Neural cell (in vitro differentiated cells): ENCODE measurements at regions not wholly inside any gene's neighbourhood (a gene's known extent, or its start where the extent isn't known, plus 50 kb on each side); places are given as distances from the start of the nearest gene placed in this dataset.

Source experiments
- EP300 ChIP-seq: fragments of 450-650 bp; conservative IDR thresholded peaks from 2 replicates; pipeline ENCODE4 v1.6.1; 2014; ENCODE audit warnings: antibody characterized with exemption, mild to moderate bottlenecking, moderate library complexity; ENCODE audit not compliant: poor library complexity, severe bottlenecking
- EZH2 ChIP-seq: fragments of 200-600, 300-800 bp; shearing (Covaris generic), sonication (generic); IDR thresholded peaks from 2 replicates; pipeline ENCODE4 v1.6.1; 2014; ENCODE audit warnings: antibody characterized with exemption, low read length, borderline replicate concordance, mild to moderate bottlenecking; ENCODE audit not compliant: insufficient read depth, poor library complexity, severe bottlenecking
- MXI1 ChIP-seq: fragments of 450-650 bp; conservative IDR thresholded peaks from 2 replicates; pipeline ENCODE4 v1.6.1; 2014; ENCODE audit warnings: antibody characterized with exemption, mild to moderate bottlenecking; ENCODE audit not compliant: poor library complexity, severe bottlenecking
- POLR2AphosphoS5 ChIP-seq: IDR thresholded peaks from 2 replicates; pipeline ENCODE4 v1.6.1; 2012
- TF ChIP-seq, protein P1 (sequence below): fragments of 450-650 bp; IDR thresholded peaks from 2 replicates; pipeline ENCODE4 v1.5.1; 2014; ENCODE audit warnings: antibody characterized with exemption, mild to moderate bottlenecking, moderate library complexity; ENCODE audit not compliant: poor library complexity, severe bottlenecking
- TF ChIP-seq, protein P2 (sequence below): IDR thresholded peaks from 2 replicates; pipeline ENCODE4 v1.6.1; 2012; ENCODE audit warnings: borderline replicate concordance

DNA sequence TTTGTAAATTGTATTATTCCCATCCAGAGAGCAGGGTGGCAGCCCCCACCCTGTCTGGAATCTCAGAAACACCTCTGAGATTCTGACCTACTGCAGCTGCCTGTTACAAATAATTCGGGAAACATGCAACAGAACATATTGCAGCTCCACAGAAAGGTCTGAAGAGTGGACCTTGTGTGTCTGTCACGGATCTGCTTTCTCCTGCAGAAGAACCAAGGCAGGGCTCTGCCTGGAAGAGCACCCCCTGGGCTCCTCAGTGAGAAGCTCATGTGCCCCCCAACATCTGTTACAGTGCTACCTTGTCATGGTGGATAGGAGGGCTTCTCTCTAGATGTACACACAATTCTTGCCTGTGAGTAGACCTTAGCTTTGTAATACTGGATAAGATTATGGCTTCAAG, 286.6 kb upstream of the GATB start:
- TF ChIP-seq, protein P1, sequence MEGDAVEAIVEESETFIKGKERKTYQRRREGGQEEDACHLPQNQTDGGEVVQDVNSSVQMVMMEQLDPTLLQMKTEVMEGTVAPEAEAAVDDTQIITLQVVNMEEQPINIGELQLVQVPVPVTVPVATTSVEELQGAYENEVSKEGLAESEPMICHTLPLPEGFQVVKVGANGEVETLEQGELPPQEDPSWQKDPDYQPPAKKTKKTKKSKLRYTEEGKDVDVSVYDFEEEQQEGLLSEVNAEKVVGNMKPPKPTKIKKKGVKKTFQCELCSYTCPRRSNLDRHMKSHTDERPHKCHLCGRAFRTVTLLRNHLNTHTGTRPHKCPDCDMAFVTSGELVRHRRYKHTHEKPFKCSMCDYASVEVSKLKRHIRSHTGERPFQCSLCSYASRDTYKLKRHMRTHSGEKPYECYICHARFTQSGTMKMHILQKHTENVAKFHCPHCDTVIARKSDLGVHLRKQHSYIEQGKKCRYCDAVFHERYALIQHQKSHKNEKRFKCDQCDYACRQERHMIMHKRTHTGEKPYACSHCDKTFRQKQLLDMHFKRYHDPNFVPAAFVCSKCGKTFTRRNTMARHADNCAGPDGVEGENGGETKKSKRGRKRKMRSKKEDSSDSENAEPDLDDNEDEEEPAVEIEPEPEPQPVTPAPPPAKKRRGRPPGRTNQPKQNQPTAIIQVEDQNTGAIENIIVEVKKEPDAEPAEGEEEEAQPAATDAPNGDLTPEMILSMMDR = no peak
- TF ChIP-seq MXI1 (no peak), EZH2 (no peak), EP300 (no peak), POLR2AphosphoS5 (no peak)
- TF ChIP-seq, protein P2, sequence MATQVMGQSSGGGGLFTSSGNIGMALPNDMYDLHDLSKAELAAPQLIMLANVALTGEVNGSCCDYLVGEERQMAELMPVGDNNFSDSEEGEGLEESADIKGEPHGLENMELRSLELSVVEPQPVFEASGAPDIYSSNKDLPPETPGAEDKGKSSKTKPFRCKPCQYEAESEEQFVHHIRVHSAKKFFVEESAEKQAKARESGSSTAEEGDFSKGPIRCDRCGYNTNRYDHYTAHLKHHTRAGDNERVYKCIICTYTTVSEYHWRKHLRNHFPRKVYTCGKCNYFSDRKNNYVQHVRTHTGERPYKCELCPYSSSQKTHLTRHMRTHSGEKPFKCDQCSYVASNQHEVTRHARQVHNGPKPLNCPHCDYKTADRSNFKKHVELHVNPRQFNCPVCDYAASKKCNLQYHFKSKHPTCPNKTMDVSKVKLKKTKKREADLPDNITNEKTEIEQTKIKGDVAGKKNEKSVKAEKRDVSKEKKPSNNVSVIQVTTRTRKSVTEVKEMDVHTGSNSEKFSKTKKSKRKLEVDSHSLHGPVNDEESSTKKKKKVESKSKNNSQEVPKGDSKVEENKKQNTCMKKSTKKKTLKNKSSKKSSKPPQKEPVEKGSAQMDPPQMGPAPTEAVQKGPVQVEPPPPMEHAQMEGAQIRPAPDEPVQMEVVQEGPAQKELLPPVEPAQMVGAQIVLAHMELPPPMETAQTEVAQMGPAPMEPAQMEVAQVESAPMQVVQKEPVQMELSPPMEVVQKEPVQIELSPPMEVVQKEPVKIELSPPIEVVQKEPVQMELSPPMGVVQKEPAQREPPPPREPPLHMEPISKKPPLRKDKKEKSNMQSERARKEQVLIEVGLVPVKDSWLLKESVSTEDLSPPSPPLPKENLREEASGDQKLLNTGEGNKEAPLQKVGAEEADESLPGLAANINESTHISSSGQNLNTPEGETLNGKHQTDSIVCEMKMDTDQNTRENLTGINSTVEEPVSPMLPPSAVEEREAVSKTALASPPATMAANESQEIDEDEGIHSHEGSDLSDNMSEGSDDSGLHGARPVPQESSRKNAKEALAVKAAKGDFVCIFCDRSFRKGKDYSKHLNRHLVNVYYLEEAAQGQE = no peak
